Activated CD4-positive, alpha-beta T cell treated with anti-CD3 and anti-CD28 coated beads, Interleukin-2, Interleukin-4, amounts not matched to agents 100 ng/mL and 50 ng/mL, durations not matched to agents 16 hours and 8 hours (primary cell): ENCODE measurements at regions not wholly inside any gene's neighbourhood (a gene's known extent, or its start where the extent isn't known, plus 50 kb on each side); places are given as distances from the start of the nearest gene placed in this dataset.
"Not testable (repeated sequence)": the region's sequence is repeated elsewhere in the genome, so short reads cannot be mapped to it uniquely, and the experiment has no call there.

Source experiments
- DNase-seq: peaks from one replicate; pipeline ENCODE4 v3.0.0-alpha.2; 2020; ENCODE audit warnings: low spot score

DNA sequence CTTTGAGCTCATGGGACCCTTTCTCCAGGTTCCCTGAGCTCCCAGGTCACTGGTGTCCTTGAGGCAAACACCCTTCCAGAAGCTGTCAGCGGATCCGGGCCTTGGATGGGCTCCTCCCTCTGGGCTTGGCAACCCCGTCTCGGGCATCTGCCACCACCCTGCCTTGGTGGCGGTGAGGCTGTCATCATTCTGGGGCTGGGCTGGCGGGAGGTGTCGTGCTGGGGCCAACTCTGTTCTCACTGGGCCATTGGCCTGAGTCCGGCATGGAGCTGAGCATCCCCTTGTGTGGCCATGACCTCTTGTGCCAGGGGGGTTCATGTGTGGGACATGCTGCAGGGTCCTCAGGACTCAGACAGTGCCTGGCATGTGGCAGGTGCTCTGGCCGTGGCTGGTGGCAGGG lies 197.6 kb downstream of the LAT start:
- DNase-seq: no peak

DNA sequence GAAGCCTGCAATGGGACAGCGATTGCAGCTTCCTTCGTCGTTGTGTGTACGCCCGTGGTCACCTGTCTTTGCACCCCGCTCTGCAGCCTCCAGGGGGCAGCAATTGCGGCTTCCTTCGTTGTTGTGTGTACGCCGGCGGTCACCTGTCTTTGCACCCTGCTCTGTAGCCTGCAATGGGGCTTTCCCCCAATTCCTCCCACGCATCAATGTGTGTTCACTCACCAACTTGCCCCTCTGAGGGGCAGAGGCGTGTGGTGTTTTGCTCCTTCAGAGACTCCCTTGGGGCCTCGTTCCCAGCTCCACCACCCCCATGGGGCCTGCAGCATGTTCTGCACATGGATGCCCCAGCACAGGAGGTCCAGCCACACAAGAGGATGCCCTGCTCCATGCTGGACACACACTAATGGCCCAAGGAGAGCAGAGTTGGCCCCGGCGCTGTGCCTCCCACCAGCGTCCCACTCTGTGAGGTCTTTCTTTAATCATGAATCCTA lies 197.1 kb downstream of the LAT start:
- not testable (repeated sequence) for DNase-seq

DNA sequence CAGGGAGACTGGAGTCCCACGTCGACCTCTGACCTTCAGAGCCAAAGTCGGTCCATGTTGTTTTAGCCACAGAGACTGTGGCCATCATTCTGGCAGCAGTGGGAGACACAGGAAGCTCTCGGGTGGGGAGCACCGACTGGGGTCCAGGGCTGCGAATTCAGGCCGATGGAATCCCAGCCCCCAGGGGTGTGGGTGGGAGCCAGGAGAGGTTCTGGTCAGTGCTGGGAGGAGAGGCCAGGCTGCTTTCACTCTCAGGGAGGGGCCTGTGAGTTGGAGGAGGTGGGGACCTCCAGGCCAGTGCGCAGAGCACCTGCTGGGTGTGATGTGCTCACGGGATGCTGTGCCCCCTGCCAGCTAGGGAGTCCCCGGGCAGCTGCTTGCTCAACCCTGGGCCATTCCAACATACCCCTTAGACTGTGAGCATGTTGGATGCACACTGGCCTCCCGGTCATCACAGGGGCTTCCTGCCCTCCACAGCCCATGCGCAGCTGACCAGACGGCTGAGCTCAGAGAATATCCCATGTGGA lies 196.5 kb downstream of the LAT start:
- not testable (repeated sequence) for DNase-seq

DNA sequence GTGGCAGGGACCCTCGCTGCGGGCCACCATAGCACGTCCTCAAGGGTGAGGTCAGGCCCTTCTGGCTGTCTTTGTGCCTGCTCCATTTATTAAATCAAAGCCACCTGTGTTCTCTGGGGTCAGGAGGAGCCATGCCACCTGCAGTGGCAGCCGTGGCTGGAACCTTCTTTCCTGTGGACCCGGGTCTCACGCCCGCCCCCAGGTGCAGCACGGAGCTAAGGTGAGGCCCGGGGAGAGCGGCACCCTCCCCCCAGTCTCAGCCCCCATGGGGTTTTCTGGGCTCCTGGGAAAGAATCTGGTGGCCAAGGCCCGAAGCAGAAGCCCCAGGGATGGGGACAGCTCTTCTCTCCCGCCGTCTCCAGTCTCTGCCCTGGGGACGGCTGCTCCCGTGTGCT lies 195.4 kb downstream of the LAT start:
- DNase-seq: not testable (repeated sequence)

DNA sequence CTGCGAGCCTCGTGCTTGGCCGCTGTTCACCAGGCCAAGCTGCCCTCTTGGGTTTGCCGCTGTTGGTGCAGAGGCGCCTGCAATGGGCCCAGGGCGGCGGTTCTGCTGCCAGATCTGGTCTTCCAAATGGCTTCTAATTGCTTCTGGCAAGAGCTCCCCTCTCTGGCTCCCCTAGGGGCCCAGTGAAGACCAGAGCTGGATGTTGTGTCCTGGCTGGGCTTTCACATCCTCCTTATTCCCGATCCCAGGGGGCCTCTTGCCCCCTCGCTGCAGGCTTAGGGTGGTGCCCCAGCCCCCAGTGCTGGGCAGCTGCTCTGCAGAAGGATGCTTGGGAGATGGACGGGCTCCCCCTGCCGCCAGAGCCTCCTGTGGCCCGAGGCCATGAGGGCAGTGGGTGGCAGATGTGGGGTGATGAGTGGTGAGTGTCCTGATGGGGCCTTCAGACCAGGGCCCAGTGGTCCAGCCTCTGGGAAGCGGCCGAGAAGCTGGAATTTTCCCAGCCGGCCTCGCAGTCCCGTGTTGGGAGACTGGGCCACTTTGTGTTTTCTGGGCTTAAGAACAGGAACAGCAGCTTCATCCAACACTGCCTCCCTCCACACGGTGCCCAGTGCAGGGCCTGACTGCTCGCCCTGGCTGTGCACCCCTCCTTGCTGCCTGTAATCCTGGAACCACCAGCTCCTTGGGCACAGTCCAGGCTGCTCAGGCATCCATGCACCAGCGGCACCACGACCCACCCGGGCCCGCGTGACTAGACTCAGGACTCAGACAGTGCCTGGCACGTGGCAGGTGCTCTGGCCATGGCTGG lies 194.8 kb downstream of the LAT start:
- DNase-seq: not testable (repeated sequence)

DNA sequence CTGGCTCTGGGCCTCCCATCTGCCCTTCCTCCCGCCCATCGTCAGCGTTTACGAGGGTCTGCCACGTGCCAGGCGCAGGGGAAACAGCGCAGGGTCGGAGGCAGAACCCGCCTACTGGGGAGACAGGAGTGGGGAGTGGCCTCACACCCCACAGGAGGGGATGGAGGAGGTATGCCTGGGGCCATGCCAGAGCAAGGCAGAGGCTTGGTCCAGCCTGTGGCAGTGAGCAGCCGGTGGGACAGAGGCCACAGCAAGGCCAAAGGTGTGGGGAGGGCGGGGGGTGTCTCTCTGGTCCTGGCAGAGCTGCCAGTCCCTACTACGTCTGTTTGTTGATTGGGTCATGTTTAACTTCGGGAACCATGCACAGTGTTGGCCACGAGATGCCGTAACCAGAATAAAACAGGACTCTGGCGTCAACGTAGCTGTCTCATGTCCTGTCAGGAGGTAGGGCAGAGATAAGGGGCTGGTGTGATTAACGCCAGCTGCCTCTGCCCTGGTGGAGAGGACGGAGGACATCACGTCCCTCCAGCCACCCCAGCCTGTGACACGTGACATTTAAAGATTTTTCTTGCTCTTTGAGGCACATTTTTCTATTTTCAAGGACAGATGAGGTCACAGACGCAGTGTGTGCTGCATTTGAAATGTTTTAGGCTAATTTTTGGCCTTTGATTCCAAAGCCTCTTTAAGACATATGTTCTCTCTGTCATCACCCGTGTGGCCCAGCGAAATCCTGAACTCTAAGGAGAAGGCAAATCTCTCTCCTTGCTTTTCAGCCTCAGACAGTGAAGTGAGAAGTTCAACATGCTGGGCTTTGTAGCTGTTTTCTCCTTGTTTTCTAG lies 193.3 kb downstream of the LAT start:
- not testable (repeated sequence) for DNase-seq

DNA sequence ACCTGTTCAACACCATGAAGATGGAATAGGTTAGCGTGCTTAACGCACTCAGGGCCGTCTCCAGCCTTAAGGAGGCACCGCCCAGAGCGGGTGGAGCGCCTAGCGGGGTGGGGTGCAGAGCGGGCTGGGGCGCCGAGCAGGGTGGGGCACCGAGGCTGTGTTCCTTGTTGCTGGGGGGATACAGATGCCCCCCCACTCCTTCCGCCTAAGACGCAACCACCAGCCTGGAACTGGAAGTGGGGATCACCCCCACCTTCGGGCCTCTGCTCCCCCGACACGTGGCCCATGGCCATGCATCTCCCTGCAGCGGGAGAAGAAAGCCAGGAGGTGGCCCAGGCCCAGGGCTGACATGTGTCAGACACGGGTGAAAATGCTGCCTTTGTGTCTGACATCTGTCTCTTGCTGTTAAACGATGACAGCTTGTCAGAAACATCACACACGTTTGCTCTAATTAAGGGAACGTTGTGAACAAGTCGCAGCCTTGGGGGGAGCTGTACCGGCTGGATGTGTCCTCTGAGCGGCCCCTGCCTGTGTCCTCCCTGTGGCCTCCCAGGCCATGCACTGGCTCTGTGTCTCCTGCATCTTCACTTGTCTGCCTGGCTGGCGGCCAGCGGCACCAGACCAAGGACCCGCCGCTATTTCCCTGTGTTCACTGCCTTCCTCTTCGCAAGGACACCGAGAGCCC lies 192.5 kb downstream of the LAT start:
- DNase-seq: not testable (repeated sequence)

DNA sequence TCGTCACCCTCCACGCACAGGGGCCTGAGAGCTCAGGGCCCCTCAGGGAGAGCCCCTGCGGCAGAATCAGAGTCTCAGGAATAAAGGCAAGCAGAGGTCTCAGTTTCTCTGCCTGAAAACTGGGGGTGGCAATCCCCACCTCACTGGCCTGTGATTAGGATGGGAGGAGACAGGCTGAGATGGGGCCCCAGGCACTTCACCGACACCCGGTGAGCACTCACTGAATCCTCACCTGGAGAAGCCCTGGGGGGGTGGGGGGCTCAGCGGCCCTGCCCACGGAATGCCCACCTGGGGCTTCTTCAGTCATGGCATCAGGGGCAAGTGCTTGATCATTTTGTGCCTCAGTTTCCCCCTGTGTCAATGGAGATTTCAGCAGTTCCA lies 192.0 kb downstream of the LAT start:
- not testable (repeated sequence) for DNase-seq

DNA sequence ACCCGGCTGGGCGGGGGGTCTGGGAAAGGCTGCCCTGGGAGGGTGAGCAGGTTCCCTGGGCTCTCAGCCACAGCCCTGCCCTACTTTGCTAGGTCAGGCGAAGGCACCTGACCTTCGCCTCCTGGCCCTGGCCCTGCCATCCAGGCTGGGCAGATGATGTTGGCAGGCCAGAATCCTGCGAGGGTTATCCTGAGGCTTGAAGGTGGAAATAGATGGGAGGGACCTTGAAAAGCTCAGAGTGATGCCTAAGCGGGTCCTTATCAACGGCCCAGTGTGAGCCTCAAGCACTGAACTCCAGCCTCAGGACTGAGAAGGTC lies 191.3 kb downstream of the LAT start:
- not testable (repeated sequence) for DNase-seq

DNA sequence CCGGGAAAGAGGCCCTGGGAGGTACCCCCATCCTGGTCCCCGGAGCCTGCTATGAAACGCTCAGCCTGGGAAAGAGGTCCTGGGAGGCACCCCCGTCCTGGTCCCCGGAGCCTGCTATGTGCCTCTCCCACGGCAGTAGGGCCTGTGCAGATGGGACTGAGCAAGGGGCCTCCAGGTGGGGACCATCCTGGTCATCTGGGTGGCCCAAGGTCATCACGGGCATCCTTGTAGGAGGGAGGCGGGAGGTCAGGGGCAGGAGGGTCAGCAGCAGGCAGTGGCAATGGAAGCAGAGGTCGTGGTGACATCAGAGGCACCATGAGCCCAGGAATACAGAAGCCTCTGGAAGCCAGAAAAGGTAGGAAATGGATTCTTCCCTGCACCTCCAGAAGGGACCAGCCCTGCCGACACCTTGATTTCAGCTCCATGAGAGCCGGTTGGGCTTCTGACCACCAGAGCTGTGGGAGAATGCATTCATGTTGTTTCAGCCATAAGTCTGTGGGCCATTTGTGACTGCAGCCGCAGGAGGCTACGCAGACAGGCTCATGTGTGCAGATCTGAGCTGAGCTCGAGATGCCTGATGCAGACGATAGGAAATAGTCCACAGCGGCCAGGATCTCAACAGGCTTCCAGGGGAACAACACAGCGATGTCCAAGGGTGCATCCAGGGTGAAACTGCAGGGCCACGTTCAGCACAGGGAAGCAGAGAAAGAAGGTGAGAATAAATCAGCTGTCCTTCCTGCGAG lies 190.7 kb downstream of the LAT start:
- DNase-seq: not testable (repeated sequence)

DNA sequence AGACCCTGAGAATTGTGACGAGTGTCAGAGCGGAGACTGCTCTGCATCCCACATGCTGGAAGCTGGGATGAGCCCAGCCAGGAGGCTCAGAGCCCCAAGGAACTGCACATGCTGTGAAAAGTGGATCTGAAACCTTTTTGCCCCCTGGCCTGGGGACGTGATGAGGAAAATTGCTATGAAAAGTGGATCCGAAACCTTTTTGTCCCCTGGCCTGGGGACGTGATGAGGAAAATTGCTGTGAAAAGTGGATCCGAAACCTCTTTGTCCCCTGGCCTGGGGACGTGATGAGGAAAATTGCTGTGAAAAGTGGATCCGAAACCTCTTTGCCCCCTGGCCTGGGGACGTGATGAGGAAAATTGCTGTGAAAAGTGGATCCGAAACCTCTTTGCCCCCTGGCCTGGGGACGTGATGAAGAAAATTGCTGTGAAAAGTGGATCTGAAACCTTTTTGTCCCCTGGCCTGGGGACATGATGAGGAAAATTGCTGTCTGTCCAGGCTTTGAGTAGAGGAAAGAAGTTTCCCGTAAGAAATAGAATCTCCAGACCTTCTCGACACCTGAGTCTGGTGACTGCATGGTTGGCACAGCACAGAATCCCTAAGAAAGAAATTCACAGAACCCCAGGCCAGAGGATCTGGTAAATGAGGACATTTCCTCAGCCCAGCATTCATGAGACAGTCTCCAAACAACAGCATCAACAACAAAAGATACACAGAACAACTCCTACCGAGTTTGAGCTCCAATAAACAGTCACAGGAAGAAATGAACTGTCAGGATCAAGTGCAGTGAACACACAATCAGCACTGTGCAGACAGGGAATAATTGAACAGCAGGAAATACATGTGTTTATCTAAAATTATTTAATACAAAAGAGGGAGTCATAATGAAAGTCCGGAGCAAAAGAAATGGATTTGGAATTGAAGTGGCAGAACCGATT lies 188.8 kb downstream of the LAT start:
- DNase-seq: not testable (repeated sequence)

DNA sequence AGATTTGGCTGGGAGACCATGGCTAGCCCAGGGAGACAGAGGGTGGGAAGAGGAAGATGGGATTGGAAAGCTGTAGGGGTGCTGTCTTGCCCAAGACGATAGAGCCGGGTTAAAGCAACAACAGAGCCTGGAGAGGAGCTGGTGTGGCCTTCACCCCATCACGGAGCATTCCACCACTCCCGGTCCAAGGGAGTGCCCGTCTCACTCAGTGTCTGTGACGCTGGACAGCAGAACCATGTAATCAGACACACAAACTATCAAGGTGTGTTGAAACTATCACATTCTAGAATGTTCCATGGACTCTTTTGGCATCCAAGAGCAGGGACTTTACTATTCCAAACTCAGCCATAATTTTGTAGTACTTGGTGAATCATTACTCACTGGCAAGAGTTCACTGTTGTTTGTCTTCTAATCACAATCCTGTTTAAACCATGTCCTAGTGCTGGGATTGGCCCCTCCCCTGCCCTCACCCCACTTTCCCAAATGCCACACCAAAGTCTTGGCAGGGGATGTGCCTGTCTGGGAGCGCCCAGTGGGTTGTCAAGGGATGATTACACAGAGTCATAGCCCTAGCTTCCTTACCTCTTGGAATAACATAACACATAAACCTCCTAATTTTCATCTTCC lies 187.4 kb downstream of the LAT start:
- DNase-seq: not testable (repeated sequence)

DNA sequence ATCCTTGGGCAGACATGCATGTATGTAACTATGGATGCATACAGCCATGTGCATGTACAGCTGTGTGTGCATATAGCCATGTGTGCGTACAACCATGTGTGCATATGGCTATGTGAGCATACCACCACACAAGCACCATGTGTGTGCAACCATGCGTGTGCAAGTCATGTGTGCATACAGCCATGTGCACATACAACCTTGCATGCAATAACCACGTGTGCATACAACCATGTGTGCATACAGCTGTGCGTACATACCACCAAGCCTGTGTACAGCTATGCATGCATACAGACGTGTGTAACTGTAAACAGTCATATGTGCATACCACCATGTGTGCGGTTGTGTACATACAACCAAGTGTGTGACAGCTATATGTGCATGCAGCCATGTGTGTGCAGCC lies 186.4 kb downstream of the LAT start:
- DNase-seq: not testable (repeated sequence)

DNA sequence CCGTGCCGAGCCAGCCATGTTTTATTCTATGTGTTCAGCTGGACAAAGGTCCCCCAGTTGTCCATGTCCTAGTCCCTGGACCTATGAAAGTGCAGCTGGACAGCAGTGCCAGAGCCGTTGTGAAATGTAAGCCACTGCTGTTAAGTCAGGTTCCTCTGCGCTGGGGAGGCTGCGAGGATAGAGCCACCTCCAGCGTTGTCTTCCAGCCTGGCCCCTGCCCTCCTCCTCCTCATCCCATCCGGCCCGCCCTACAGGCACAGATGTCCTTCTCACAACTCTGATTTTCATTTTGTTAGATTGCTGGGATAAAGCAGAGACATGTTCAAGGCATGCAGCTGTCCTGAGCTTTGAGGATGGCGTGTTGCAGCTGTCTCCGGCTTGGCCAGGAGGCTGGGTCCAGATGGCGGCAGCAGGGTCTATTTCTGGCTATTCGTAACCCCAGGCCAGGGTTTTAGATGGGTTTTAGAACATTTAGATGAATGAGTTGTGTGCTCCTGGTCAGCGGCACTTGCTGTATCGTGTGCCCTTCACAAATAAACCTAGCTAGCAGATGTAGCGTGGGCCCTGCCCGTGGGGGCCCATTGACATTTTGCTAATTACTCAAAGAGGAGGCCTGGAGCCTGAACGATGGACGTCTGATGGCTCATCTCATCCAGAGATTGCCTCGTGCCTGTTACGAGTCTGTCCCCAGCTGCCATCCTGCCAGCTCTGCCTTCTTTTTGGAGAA lies 185.7 kb downstream of the LAT start:
- not testable (repeated sequence) for DNase-seq

DNA sequence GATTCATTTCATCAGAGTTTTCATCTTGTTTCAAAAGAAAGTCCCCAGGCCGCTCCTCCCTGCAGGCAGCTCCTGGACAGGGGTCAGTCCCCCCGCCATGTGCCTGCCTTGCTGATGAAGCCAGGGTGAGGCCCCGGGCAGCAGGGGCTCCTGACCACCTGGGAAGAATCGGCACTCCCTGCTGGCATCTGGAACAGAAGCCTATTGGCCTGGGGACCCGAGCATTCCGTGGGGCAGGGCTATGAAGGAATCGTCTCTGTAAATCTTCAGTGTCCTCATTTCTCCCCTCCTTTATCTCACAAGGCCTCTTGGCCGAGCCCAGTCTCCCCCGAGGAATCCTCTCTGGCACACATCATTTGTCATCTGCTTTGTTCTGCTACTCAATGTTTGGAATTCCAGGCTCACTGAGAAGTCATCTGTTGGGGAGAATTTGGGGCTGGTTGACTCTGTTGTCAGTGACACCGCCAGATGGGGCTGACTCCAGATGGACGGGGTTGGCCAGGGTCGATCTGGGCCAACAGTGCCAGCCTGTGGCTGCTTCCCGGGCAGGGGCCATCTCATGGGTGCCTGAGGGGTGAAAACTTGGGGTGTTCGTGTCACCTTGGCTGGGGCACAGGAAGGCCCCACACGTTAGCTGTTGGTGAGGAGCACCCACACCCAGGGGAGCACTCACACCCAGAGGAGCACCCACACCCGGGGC lies 184.6 kb downstream of the LAT start:
- not testable (repeated sequence) for DNase-seq

DNA sequence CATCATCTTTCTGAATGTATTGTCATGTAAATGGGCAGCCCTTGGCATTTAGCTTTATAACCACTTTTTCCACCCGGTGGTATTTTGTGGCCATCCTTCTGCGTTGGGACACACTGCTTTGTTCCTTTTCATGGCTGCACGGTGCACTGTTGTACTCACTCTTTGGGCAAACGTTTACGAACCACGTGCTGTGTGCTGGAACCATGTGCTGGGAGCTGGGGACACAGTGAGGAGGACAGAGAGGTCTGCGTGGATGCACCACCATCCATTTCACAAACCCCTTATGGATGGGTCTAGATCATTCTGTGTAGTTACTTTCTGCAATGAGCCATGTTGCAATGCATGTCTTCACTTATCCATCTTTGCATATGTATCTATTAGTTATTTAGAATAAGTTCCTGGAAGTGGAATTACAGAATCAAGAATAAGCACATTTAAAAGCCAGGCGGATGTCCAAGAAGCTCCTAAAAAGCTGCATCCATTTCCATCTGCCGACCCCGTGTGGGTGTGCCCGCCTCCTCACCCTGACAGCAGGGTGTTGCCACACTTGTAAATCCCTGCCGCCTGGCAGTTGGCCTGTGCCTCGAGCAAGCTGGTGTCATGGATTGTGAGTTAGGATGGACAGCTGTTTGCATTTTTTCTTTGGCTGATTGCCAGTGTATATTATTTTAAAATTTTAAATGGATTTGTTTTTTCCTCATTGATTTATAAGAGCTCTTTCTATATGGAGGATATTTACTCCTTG lies 183.8 kb downstream of the LAT start:
- not testable (repeated sequence) for DNase-seq

DNA sequence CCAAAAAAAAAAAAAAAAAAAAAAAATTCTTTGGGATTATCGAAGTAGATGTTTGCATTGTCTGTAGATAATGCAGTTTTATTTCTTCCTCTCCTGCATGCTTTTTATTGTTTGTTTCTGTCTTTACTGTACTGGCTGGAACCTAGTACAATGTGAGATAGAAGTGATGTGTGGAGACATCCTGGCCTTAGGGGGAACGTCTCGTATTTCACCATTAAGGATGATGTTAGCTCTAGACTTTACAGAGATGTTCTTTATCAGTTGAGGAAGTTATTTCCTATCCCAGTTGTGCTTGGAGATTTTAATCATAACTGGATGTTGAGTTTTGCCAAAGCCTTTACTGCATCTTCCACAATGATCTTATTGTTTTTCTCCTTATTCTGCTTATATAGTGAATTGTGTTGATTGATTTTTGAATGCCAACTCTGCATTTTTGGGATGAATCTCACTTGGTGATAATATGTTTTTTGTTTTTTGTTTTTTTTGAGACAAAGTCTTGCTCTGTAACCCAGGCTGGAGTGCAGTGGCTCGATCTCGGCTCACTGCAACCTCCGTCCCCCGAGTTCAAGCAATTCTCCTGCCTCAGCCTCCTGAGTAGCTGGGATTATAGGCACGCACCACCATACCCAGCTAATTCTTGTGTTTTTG lies 179.7 kb downstream of the LAT start:
- DNase-seq: not testable (repeated sequence)
